ENCODE measurements at regions not wholly inside any gene's neighbourhood (a gene's known extent, or its start where the extent isn't known, plus 50 kb on each side); places are given as distances from the start of the nearest gene placed in this dataset.

DNA sequence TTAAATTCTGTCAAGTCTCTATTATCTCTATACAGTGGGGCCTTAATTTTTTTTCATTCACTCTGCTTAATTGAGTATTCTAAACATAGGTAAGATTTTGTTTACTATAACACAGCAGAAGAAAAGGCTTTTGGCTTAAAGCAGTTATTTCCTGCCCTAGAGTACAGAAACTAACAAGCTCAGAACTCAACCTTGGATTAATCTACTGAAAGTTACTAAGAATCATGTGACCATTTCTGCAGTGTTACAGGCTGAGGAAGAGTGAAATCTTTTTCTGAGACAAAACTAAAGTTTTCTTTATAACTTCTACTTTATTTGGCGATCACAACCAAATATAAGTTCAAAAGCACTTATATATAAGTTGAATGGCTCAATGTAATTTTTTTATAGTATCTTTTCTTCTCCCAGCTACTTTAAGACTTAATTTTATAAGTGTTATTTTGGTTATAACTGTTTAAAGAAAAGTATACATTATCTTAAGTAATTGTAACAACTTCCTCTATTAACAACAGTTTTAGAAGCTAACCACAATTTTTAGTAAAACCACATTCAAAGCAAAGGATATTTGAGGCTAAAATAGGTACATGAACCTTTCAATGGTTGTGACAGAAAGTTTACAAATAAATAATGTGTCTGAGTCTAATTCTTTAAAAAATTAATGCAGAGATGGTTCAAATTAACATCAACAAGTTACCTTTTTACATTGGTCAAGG lies 240.6 kb upstream of the NAALADL2 start:
- Mint-ChIP-seq H3K9me3 (ENCODE audit: low read depth) (no peaks in the 10 kb centered on the region), H3K27me3 (ENCODE audit: low read depth) (no peaks in the 10 kb centered on the region), H3K27ac (ENCODE audit: unreplicated experiment) (no peak overlapping the region), H3K4me1 (ENCODE audit: low read depth) (no peaks in the 10 kb centered on the region), H3K4me3 (ENCODE audit: unreplicated experiment) (no peak overlapping the region), H3K36me3 (ENCODE audit: low read depth) (no peaks in the 10 kb centered on the region)
- DNase-seq (ENCODE audit: low spot score), result no peak
- TF ChIP-seq, protein P1, sequence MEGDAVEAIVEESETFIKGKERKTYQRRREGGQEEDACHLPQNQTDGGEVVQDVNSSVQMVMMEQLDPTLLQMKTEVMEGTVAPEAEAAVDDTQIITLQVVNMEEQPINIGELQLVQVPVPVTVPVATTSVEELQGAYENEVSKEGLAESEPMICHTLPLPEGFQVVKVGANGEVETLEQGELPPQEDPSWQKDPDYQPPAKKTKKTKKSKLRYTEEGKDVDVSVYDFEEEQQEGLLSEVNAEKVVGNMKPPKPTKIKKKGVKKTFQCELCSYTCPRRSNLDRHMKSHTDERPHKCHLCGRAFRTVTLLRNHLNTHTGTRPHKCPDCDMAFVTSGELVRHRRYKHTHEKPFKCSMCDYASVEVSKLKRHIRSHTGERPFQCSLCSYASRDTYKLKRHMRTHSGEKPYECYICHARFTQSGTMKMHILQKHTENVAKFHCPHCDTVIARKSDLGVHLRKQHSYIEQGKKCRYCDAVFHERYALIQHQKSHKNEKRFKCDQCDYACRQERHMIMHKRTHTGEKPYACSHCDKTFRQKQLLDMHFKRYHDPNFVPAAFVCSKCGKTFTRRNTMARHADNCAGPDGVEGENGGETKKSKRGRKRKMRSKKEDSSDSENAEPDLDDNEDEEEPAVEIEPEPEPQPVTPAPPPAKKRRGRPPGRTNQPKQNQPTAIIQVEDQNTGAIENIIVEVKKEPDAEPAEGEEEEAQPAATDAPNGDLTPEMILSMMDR (IDR thresholded peaks at IDR 0.05), result no peak

DNA sequence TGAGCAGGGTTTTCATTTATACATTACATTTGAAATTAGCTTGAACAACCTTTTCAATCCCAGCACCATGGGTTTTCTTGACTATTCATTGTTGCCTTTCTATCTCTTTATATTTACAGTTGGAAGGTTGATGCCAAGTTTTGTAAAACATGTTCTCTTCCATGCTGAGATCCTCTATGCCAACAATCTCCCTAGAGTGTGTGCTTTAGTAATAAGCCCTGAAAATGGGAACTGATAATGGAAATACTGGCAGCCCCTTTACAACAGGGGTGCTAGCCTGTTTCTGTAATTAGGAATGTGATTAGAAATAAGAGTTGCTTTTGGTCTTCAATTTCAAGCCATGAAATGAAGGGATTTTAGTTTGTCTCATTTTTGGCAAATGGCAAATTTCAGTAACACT lies 239.9 kb upstream of the NAALADL2 start:
- Mint-ChIP-seq H3K27ac (ENCODE audit: unreplicated experiment) (no peak overlapping the region), H3K4me3 (ENCODE audit: unreplicated experiment) (no peak overlapping the region), H3K27me3 (ENCODE audit: low read depth) (no peaks in the 10 kb centered on the region), H3K36me3 (ENCODE audit: low read depth) (no peaks in the 10 kb centered on the region), H3K9me3 (ENCODE audit: low read depth) (no peaks in the 10 kb centered on the region), H3K4me1 (ENCODE audit: low read depth) (no peaks in the 10 kb centered on the region)
- DNase-seq (ENCODE audit: low spot score), result no peak
- TF ChIP-seq, protein P1 (IDR thresholded peaks at IDR 0.05), result no peak

DNA sequence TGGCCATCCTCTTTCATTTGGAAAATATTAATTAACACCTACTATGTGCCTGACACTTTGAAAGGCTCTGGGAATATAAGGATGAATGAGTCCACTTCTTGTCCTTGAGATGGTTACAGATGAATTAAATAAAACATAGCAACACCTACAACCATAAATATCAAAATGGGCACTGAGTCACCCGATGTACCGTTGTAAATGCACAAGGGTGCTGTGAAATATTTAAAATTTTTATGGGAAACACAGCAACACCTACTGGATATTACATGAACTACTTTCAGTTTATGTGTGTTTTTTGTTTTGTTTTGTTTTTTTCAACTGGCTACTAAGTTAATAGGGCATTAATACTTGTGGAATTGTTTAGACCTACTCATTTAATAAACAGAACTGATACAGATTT lies 239.0 kb upstream of the NAALADL2 start:
- TF ChIP-seq, protein P1 (IDR thresholded peaks at IDR 0.05), result peak; percentile 75
- Mint-ChIP-seq H3K9me3 (ENCODE audit: low read depth) (no peaks in the 10 kb centered on the region), H3K4me3 (ENCODE audit: unreplicated experiment) (no peak overlapping the region), H3K4me1 (ENCODE audit: low read depth) (no peaks in the 10 kb centered on the region), H3K36me3 (ENCODE audit: low read depth) (no peaks in the 10 kb centered on the region), H3K27ac (ENCODE audit: unreplicated experiment) (no peak overlapping the region), H3K27me3 (ENCODE audit: low read depth) (no peaks in the 10 kb centered on the region)
- no peak for DNase-seq (ENCODE audit: low spot score)

DNA sequence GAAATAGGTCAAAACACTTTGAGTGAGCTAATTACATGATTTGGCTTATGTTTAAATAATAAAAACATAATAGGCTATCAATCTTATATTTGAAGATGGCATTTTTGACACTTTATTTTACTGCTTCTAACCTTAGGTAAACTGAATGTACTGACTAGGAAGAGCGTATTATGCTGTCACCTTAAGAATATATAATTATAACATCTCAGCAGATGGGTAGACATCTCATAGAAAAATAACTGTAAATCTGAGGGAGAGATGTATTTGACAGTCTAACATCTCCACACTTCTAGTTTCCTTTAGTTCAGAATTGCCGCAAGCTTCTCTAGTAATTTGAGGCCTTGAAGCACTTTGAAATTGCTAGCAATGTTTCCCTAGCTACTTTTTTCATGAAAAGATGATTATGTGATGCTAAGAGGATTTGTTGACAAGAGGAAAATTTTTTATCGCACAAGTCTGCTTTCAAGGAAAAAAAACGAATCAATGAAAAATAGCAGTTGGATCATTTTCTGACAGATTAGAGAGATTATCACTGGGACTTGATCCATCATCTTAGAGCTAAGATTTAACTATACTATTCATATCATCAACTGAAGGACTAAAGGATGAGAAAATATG lies 238.2 kb upstream of the NAALADL2 start:
- no peaks in the 10 kb centered on the region for H3K4me1 Mint-ChIP-seq (ENCODE audit: low read depth)

DNA sequence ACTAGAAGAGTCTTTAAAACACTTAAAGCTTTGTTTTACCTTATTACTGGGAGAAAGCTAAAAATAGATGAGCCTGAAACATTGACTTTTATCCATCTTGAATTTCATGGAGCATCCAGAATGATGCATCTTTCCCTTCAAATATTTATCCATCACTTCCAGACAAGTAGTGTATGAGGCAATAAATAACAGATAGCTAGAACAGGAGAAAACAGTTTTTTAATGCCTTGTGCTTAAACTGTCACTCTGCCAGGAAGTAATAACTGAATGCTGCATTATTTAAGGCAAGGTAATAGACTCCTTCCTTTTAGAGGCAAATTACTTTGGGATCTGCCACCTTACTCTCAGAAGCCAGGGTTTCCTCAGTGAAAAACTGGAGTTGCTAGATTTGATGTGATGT lies 225.8 kb upstream of the NAALADL2 start:
- Mint-ChIP-seq H3K27ac (ENCODE audit: unreplicated experiment) (no peak overlapping the region), H3K27me3 (ENCODE audit: low read depth) (no peaks in the 10 kb centered on the region), H3K9me3 (ENCODE audit: low read depth) (no peaks in the 10 kb centered on the region), H3K4me3 (ENCODE audit: unreplicated experiment) (no peak overlapping the region), H3K4me1 (ENCODE audit: low read depth) (no peaks in the 10 kb centered on the region), H3K36me3 (ENCODE audit: low read depth) (no peaks in the 10 kb centered on the region)
- no peak for DNase-seq (ENCODE audit: low spot score)
- TF ChIP-seq, protein P1 (IDR thresholded peaks at IDR 0.05), result no peak

More for the DNA sequence above, 238.2 kb upstream of the NAALADL2 start:
- no peaks in the 10 kb centered on the region for H3K9me3 Mint-ChIP-seq (ENCODE audit: low read depth)
- H3K36me3 Mint-ChIP-seq (ENCODE audit: low read depth), result no peaks in the 10 kb centered on the region
- DNase-seq (ENCODE audit: low spot score), result no peak
- H3K27ac Mint-ChIP-seq (ENCODE audit: unreplicated experiment), result no peak overlapping the region
- TF ChIP-seq, protein P1 (IDR thresholded peaks at IDR 0.05), result no peak
- no peak overlapping the region for H3K4me3 Mint-ChIP-seq (ENCODE audit: unreplicated experiment)
- no peaks in the 10 kb centered on the region for H3K27me3 Mint-ChIP-seq (ENCODE audit: low read depth)

Data from chondrocyte (in vitro differentiated cells).